ENCODE measurements at regions not wholly inside any gene's neighbourhood (a gene's known extent, or its start where the extent isn't known, plus 50 kb on each side); places are given as distances from the start of the nearest gene placed in this dataset.

DNA sequence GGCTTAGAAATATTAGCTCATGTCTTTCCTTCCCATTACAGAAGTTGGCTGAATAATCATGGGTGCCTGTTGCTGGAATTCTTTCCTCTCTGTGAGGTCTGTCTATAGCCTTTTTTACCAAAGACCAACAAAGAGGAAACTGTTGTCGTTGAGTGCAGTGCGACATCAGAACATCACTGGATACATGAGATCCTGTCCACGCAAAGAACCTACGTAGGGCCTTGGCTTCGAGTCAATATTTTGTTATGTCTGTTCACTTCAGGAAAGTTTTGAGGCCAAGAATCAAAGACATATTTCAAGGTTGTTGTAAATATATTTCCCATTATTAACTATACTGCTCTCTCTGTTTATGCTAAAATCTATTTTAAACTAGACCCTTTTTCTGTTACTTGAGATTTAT is 101.5 kb upstream of the IL12A start:
- Histone ChIP-seq H3K4me1 (ENCODE audit: control insufficient read depth, insufficient read depth, low read length) (no peaks in the 10 kb centered on the region), H3K9me3 (ENCODE audit: control insufficient read depth, insufficient read depth, low read length) (no peaks in the 10 kb centered on the region), H3K4me3 (ENCODE audit: low read length) (no peak overlapping the region), H3K27me3 (ENCODE audit: control insufficient read depth, insufficient read depth, low read length) (no peaks in the 10 kb centered on the region), H3K36me3 (ENCODE audit: control insufficient read depth, insufficient read depth, low read length) (no peaks in the 10 kb centered on the region), H3K27ac (ENCODE audit: low read length) (no peak overlapping the region)
- H3K4me1 Mint-ChIP-seq = no peaks in the 10 kb centered on the region
- no peak overlapping the region for H3K27ac Mint-ChIP-seq
- WGBS (ENCODE audit: insufficient coverage) = 89% methylated on average over 5 of the region's 5 CpGs
- H3K27me3 Mint-ChIP-seq (ENCODE audit: low read depth in 2 of 2) = peaks cover 0 to 5% of the 10 kb centered on the region in 2 donors
- TF ChIP-seq CTCF (IDR thresholded peaks at IDR 0.05) = no peak
- H3K4me3 Mint-ChIP-seq = no peak overlapping the region
- no peak for DNase-seq
- no peak for ATAC-seq
- no peaks in the 10 kb centered on the region for H3K9me3 Mint-ChIP-seq
- no peaks in the 10 kb centered on the region for H3K36me3 Mint-ChIP-seq
- intact Hi-C loops (cut with micrococcal nuclease) = no loop called here

DNA sequence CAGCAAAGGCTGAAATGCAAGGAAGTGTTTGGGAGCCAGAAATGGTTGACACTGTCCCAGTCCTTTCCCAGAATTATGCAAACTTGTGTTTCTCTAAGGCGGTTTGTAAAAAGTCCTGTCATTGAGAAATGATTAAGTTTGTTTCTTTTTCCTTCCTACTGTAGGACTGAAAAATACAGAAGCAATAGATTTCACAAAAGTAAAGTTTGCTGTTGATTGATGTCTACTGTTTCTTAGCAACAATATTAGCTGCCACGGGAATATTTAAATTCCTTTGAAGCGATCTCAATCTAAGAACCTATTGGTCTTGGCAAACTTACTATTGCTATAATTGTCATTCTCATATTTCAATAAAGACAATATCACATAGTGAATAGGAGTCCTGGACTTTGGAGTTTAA is 100.7 kb upstream of the IL12A start:
- intact Hi-C loops (cut with micrococcal nuclease) = no loop called here
- WGBS (ENCODE audit: insufficient coverage) = 90% methylated on average over 2 of the region's 3 CpGs

DNA sequence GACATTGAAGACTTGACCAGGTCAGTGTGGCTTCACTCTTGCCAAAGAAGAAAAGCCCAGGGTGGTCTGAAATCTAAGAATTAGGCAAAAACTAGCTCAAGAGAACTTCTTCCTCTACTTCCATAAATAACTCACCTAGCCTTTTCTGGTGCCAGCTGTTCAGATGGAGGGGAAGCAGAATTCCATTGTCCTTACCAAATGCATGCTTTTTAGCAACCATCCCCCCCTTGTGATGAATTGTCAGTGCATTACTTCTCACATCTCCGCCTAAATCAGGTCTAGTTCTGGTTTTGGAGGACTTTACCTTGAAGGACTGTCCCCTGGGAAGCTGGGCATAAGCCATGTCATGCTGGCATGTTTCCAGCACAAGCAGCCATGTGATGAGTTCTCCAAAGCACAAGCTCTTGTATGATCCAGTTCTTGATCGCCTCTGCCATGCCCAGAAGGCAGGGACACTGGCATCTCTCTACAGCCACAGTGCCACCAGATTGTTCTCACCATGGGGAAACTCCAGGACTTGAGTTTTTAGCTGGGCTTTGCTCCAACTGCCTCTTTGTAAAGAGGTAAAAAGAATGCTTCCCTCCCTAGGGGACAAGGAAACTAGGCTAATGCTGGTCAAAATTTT is 96.4 kb upstream of the IL12A start:
- intact Hi-C loops (cut with micrococcal nuclease) = no loop called here
- Histone ChIP-seq H3K27ac (ENCODE audit: low read length) (no peak overlapping the region), H3K4me1 (ENCODE audit: control insufficient read depth, insufficient read depth, low read length) (no peaks in the 10 kb centered on the region), H3K9me3 (ENCODE audit: control insufficient read depth, insufficient read depth, low read length) (no peaks in the 10 kb centered on the region), H3K36me3 (ENCODE audit: control insufficient read depth, insufficient read depth, low read length) (no peaks in the 10 kb centered on the region), H3K4me3 (ENCODE audit: low read length) (no peak overlapping the region), H3K27me3 (ENCODE audit: control insufficient read depth, insufficient read depth, low read length) (no peaks in the 10 kb centered on the region)
- Mint-ChIP-seq H3K27me3 (ENCODE audit: low read depth in 2 of 2) (no peaks in the 10 kb centered on the region), H3K4me3 (no peak overlapping the region), H3K36me3 (no peaks in the 10 kb centered on the region), H3K27ac (no peak overlapping the region), H3K4me1 (no peaks in the 10 kb centered on the region), H3K9me3 (no peaks in the 10 kb centered on the region)
- TF ChIP-seq CTCF (IDR thresholded peaks at IDR 0.05) = no peak
- DNase-seq (no peak), ATAC-seq (no peak)
- 79% methylated on average over 2 of the region's 2 CpGs for WGBS (ENCODE audit: insufficient coverage)

More for the DNA sequence above, 100.7 kb upstream of the IL12A start:
- H3K4me1 Mint-ChIP-seq = no peaks in the 10 kb centered on the region
- H3K27ac Mint-ChIP-seq = no peak overlapping the region
- peaks cover 0 to 1% of the 10 kb centered on the region in 2 donors for H3K27me3 Mint-ChIP-seq (ENCODE audit: low read depth in 2 of 2)
- no peak overlapping the region for H3K4me3 ChIP-seq (ENCODE audit: low read length)
- DNase-seq (no peak), ATAC-seq (no peak)
- no peak overlapping the region for H3K4me3 Mint-ChIP-seq
- no peaks in the 10 kb centered on the region for H3K9me3 Mint-ChIP-seq
- H3K36me3 Mint-ChIP-seq = no peaks in the 10 kb centered on the region
- H3K36me3 ChIP-seq (ENCODE audit: control insufficient read depth, insufficient read depth, low read length) = no peaks in the 10 kb centered on the region
- no peaks in the 10 kb centered on the region for H3K4me1 ChIP-seq (ENCODE audit: control insufficient read depth, insufficient read depth, low read length)
- H3K27ac ChIP-seq (ENCODE audit: low read length) = no peak overlapping the region
- no peak for TF ChIP-seq CTCF (IDR thresholded peaks at IDR 0.05)
- H3K27me3 ChIP-seq (ENCODE audit: control insufficient read depth, insufficient read depth, low read length) = no peaks in the 10 kb centered on the region
- H3K9me3 ChIP-seq (ENCODE audit: control insufficient read depth, insufficient read depth, low read length) = no peaks in the 10 kb centered on the region

DNA sequence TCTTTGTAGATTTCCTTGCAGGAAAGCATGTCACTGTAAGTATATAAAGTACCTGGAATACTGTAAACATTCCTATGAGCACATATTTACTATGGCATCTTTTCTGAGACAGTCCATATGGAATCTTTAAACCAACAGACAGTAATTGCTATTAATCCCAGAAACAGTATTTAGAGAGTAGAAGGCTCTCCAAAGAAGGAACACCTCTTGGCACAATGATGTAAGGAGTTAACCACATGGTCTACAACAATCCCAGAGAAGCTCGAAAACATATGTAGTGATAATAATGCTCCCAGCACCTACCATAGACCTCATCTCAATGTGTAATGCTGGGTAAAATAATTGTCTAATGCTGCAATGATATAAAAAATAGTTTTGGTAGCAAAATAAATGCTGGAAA is 95.8 kb upstream of the IL12A start:
- Histone ChIP-seq H3K27me3 (ENCODE audit: control insufficient read depth, insufficient read depth, low read length) (no peaks in the 10 kb centered on the region), H3K9me3 (ENCODE audit: control insufficient read depth, insufficient read depth, low read length) (no peaks in the 10 kb centered on the region), H3K4me1 (ENCODE audit: control insufficient read depth, insufficient read depth, low read length) (no peaks in the 10 kb centered on the region), H3K36me3 (ENCODE audit: control insufficient read depth, insufficient read depth, low read length) (no peaks in the 10 kb centered on the region), H3K4me3 (ENCODE audit: low read length) (no peak overlapping the region), H3K27ac (ENCODE audit: low read length) (no peak overlapping the region)
- Mint-ChIP-seq H3K4me1 (no peaks in the 10 kb centered on the region), H3K4me3 (no peak overlapping the region), H3K27ac (no peak overlapping the region), H3K9me3 (no peaks in the 10 kb centered on the region), H3K27me3 (ENCODE audit: low read depth in 2 of 2) (no peaks in the 10 kb centered on the region), H3K36me3 (no peaks in the 10 kb centered on the region)
- ATAC-seq = no peak
- TF ChIP-seq CTCF (IDR thresholded peaks at IDR 0.05) = no peak
- intact Hi-C loops (cut with micrococcal nuclease) = no loop called here
- WGBS (ENCODE audit: insufficient coverage) = no CpG with 5 or more reads among the region's 1 CpG
- no peak for DNase-seq

Measured in natural killer cell (primary cell).